H9 (cell line): ENCODE measurements at regions not wholly inside any gene's neighbourhood (a gene's known extent, or its start where the extent isn't known, plus 50 kb on each side); places are given as distances from the start of the nearest gene placed in this dataset.
A peak's percentile ranks its signal among the peaks of the same experiment; 100 is the strongest.

Experiments used
- DNase-seq: peaks from one replicate; pipeline ENCODE4 v3.0.0-alpha.2; 2017
- H2AFZ ChIP-seq: one replicate; pipeline ENCODE4 v1.6.1; 2013; ENCODE audit warnings: mild to moderate bottlenecking, low read length, control low read depth, moderate library complexity
- H2AK5ac ChIP-seq: 2 replicates; pipeline ENCODE4 v1.6.1; 2013; ENCODE audit warnings: low read length, control low read depth, mixed read lengths; ENCODE audit not compliant: insufficient read length
- H2BK120ac ChIP-seq: one replicate; pipeline ENCODE4 v1.6.1; 2013; ENCODE audit warnings: low read depth, mild to moderate bottlenecking, low read length, control low read depth, inconsistent platforms; ENCODE audit not compliant: poor library complexity, severe bottlenecking
- H2BK12ac ChIP-seq: 2 replicates; pipeline ENCODE4 v1.6.1; 2013; ENCODE audit warnings: low read length, control low read depth, mixed read lengths, low read depth; ENCODE audit not compliant: insufficient read length
- H2BK15ac ChIP-seq: 2 replicates; pipeline ENCODE4 v1.6.1; 2013; ENCODE audit warnings: low read depth, low read length, control low read depth
- H2BK20ac ChIP-seq: one replicate; pipeline ENCODE4 v1.6.1; 2013; ENCODE audit warnings: low read depth, mild to moderate bottlenecking, low read length, control low read depth, inconsistent platforms; ENCODE audit not compliant: poor library complexity, severe bottlenecking
- H2BK5ac ChIP-seq: 2 replicates; pipeline ENCODE4 v1.6.1; 2013; ENCODE audit warnings: low read length, control low read depth, mixed read lengths; ENCODE audit not compliant: insufficient read length
- H3K14ac ChIP-seq: 2 replicates; pipeline ENCODE4 v1.6.1; 2013; ENCODE audit warnings: low read length, control low read depth; ENCODE audit not compliant: insufficient read depth
- H3K18ac ChIP-seq: 2 replicates; pipeline ENCODE4 v1.6.1; 2013; ENCODE audit warnings: low read depth, mild to moderate bottlenecking, mixed read lengths, low read length, control low read depth; ENCODE audit not compliant: insufficient read length
- H3K23ac ChIP-seq: 2 replicates; pipeline ENCODE4 v1.6.1; 2013; ENCODE audit warnings: low read length, control low read depth, mixed read lengths, low read depth; ENCODE audit not compliant: insufficient read length
- H3K23me2 ChIP-seq: 2 replicates; pipeline ENCODE4 v1.6.1; 2013; ENCODE audit warnings: low read depth, mild to moderate bottlenecking, mixed read lengths, low read length, control low read depth; ENCODE audit not compliant: insufficient read length, poor library complexity, severe bottlenecking
- H3K27ac ChIP-seq: 2 replicates; pipeline ENCODE4 v1.5.1; 2013; ENCODE audit warnings: low read length, control low read depth, mixed read lengths, low read depth; ENCODE audit not compliant: insufficient read length
- H3K27me3 ChIP-seq: 2 replicates; pipeline ENCODE4 v1.6.1; 2013; ENCODE audit warnings: low read length, control low read depth, inconsistent platforms; ENCODE audit not compliant: insufficient read depth
- H3K4ac ChIP-seq: 2 replicates; pipeline ENCODE4 v1.6.1; 2013; ENCODE audit warnings: low read depth, mild to moderate bottlenecking, control low read depth, inconsistent platforms, low read length, moderate library complexity
- H3K4me1 ChIP-seq: 2 replicates; pipeline ENCODE4 v1.6.1; 2013; ENCODE audit warnings: low read length, control low read depth, inconsistent platforms; ENCODE audit not compliant: insufficient read depth
- H3K4me2 ChIP-seq: 2 replicates; pipeline ENCODE4 v1.6.1; 2013; ENCODE audit warnings: low read length, control low read depth, mixed read lengths; ENCODE audit not compliant: insufficient read length, insufficient read depth
- H3K56ac ChIP-seq: 2 replicates; pipeline ENCODE4 v1.6.1; 2013; ENCODE audit warnings: low read depth, mild to moderate bottlenecking, mixed read lengths, low read length, control low read depth; ENCODE audit not compliant: insufficient read length
- H3K79me1 ChIP-seq: 2 replicates; pipeline ENCODE4 v1.6.1; 2013; ENCODE audit warnings: low read depth, mild to moderate bottlenecking, moderate library complexity, low read length, control low read depth, inconsistent platforms; ENCODE audit not compliant: insufficient read depth, poor library complexity, severe bottlenecking
- H3K79me2 ChIP-seq: 2 replicates; pipeline ENCODE4 v1.6.1; 2013; ENCODE audit warnings: low read length, control low read depth, inconsistent platforms; ENCODE audit not compliant: insufficient read depth
- H3K9ac ChIP-seq: 2 replicates; pipeline ENCODE4 v1.6.1; 2013; ENCODE audit warnings: low read length, control low read depth, mixed read lengths; ENCODE audit not compliant: insufficient read length; ENCODE audit errors: extremely low read depth
- H3K9me3 ChIP-seq: one replicate; pipeline ENCODE4 v1.6.1; 2013; ENCODE audit warnings: low read depth, low read length, inconsistent platforms; ENCODE audit not compliant: control insufficient read depth
- H3T11ph ChIP-seq: one replicate; pipeline ENCODE4 v1.6.1; 2013; ENCODE audit warnings: mild to moderate bottlenecking, low read length, control low read depth, inconsistent platforms
- H4K20me1 ChIP-seq: one replicate; pipeline ENCODE4 v1.6.1; 2013; ENCODE audit not compliant: control insufficient read depth, insufficient read length, insufficient read depth
- H4K5ac ChIP-seq: 2 replicates; pipeline ENCODE4 v1.6.1; 2013; ENCODE audit warnings: low read depth, mild to moderate bottlenecking, mixed read lengths, low read length, control low read depth; ENCODE audit not compliant: insufficient read length
- H4K8ac ChIP-seq: replicated peaks from 2 replicates; pipeline ENCODE4 v1.6.1; 2013; ENCODE audit warnings: low read length, control low read depth, mixed read lengths, low read depth; ENCODE audit not compliant: insufficient read length
- H4K91ac ChIP-seq: 2 replicates; pipeline ENCODE4 v1.6.1; 2013; ENCODE audit warnings: low read depth, mild to moderate bottlenecking, moderate library complexity, mixed read lengths, low read length, control low read depth; ENCODE audit not compliant: insufficient read length
- H3K27ac Mint-ChIP-seq, 3 experiments: 2 replicates in 2 of 3; 3 replicates in 1 of 3; pipeline ENCODE4 v1.8.0; 2020 to 2021; ENCODE audit warnings: mixed read lengths in 3 of 3, mild to moderate bottlenecking in 1 of 3, moderate library complexity in 1 of 3
- H3K27me3 Mint-ChIP-seq: 2 replicates; pipeline ENCODE4 v1.8.0; 2021; ENCODE audit warnings: low read depth, mild to moderate bottlenecking, moderate library complexity, mixed read lengths
- H3K36me3 Mint-ChIP-seq, 3 experiments: 2 replicates in 2 of 3; 3 replicates in 1 of 3; pipeline ENCODE4 v1.8.0; 2020 to 2021; ENCODE audit warnings: low read depth in 3 of 3, mixed read lengths in 3 of 3; ENCODE audit not compliant: insufficient read depth in 1 of 3
- H3K4me1 Mint-ChIP-seq, 2 experiments: 2 replicates each; pipeline ENCODE4 v1.8.0; 2020; ENCODE audit warnings: mixed read lengths in 2 of 2
- H3K4me3 Mint-ChIP-seq, 2 experiments: 2 replicates in 1 of 2; 3 replicates in 1 of 2; pipeline ENCODE4 v1.8.0; 2020 to 2021; ENCODE audit warnings: mild to moderate bottlenecking in 2 of 2, mixed read lengths in 2 of 2, moderate library complexity in 1 of 2
- H3K9me3 Mint-ChIP-seq, 2 experiments: 2 replicates in 1 of 2; 3 replicates in 1 of 2; pipeline ENCODE4 v1.8.0; 2020; ENCODE audit warnings: mild to moderate bottlenecking in 2 of 2, mixed read lengths in 2 of 2, moderate library complexity in 1 of 2
- WGBS: extraction: QIAGEN DNeasy Blood & Tissue Kit; methylation state at CpG from one replicate; pipeline ENCODE4 v1.1.7; 2013; ENCODE audit warnings: missing lambda C conversion rate, low lambda C conversion rate, mixed read lengths; ENCODE audit not compliant: insufficient read length; ENCODE audit errors: extremely low coverage; 5-methylcytosine and 5-hydroxymethylcytosine counted together
- TF ChIP-seq, protein P1 (sequence below): fragments of 200-600 bp; sonication (generic); conservative IDR thresholded peaks from 3 replicates; pipeline ENCODE4 v1.8.0; 2021; ENCODE audit warnings: antibody characterized with exemption, mild to moderate bottlenecking

DNA sequence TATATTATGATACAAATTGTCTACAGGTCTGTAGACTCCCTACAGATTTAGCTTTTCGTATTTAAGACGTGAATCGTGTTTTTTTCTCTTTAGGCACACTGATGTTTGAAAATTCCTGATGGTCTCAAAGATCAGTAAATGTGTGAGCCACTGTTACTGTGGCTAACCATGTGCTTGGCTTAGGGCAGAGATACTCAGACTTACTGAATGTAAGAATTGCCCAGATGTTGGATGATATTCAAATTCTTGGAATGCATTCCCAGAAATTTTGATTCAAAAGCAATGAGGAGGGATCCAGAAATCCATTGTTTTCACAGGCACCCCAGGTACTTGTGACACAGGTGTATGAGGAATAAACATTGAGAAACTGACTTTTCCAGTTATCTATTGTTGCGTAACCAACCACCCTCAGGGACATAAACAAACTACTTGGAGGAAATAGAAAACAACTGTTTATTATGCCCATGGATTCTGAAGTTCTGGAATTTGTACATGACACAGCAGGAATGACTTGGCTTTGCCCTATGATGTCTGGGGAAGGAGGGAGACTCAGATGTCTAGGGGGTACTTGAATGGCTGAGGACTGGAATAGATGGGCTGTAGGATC lies 339.6 kb upstream of the CITED2 start:
- WGBS: no CpG with 5 or more reads among the region's 4 CpGs
- Histone ChIP-seq H2BK20ac (no peak overlapping the region), H2AK5ac (no peak overlapping the region), H3K79me2 (no peaks in the 10 kb centered on the region), H3T11ph (no peak overlapping the region), H2BK5ac (no peak overlapping the region), H4K8ac (no peak overlapping the region), H3K27ac (no peak overlapping the region), H4K5ac (no peak overlapping the region), H3K4ac (no peak overlapping the region), H4K20me1 (no peaks in the 10 kb centered on the region), H2AFZ (no peak overlapping the region), H3K9me3 (no peaks in the 10 kb centered on the region), H4K91ac (no peak overlapping the region), H3K4me2 (no peak overlapping the region), H2BK15ac (no peak overlapping the region), H3K23me2 (no peaks in the 10 kb centered on the region), H3K14ac (no peak overlapping the region), H3K18ac (no peak overlapping the region), H3K56ac (no peak overlapping the region), H3K4me1 (no peaks in the 10 kb centered on the region), H2BK120ac (no peak overlapping the region), H3K79me1 (no peaks in the 10 kb centered on the region), H3K23ac (no peak overlapping the region), H3K9ac (no peak overlapping the region), H2BK12ac (no peak overlapping the region), H3K27me3 (no peaks in the 10 kb centered on the region)
- TF ChIP-seq, protein P1, sequence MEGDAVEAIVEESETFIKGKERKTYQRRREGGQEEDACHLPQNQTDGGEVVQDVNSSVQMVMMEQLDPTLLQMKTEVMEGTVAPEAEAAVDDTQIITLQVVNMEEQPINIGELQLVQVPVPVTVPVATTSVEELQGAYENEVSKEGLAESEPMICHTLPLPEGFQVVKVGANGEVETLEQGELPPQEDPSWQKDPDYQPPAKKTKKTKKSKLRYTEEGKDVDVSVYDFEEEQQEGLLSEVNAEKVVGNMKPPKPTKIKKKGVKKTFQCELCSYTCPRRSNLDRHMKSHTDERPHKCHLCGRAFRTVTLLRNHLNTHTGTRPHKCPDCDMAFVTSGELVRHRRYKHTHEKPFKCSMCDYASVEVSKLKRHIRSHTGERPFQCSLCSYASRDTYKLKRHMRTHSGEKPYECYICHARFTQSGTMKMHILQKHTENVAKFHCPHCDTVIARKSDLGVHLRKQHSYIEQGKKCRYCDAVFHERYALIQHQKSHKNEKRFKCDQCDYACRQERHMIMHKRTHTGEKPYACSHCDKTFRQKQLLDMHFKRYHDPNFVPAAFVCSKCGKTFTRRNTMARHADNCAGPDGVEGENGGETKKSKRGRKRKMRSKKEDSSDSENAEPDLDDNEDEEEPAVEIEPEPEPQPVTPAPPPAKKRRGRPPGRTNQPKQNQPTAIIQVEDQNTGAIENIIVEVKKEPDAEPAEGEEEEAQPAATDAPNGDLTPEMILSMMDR: no peak
- peaks cover 12% of the 10 kb centered on the region in 2 experiments for H3K4me1 Mint-ChIP-seq
- H3K27ac Mint-ChIP-seq: peak overlapping the region in 2 of 3 experiments; percentile 33 to 77; a peak in 2 of 7 replicates
- H3K4me3 Mint-ChIP-seq: no peak overlapping the region
- H3K27me3 Mint-ChIP-seq: no peaks in the 10 kb centered on the region
- H3K9me3 Mint-ChIP-seq: no peaks in the 10 kb centered on the region
- no peaks in the 10 kb centered on the region for H3K36me3 Mint-ChIP-seq
- no peak for DNase-seq
